Thoracic aorta (tissue), 2 donors: ENCODE measurements at regions not wholly inside any gene's neighbourhood (a gene's known extent, or its start where the extent isn't known, plus 50 kb on each side); places are given as distances from the start of the nearest gene placed in this dataset.

Experiments
- ATAC-seq: fragments of 150-250 bp; one replicate; pipeline ENCODE4 v1.8.0; 2017; ENCODE audit warnings: low read depth; ENCODE audit not compliant: insufficient number of reproducible peaks, low FRiP score
- DNase-seq: peaks from one replicate; pipeline ENCODE4 v3.0.0-alpha.2; 2020; ENCODE audit warnings: low spot score
- H3K27ac ChIP-seq, 2 donors: fragments of 200-600 bp; sonication (generic); 1 replicate in 1 of 2; 2 replicates in 1 of 2; pipeline ENCODE4 v1.5.1; 2016; ENCODE audit warnings: mild to moderate bottlenecking in 2 of 2, moderate library complexity in 2 of 2
- H3K27me3 ChIP-seq: fragments of 200-600 bp; sonication (generic); replicated peaks from 2 replicates; pipeline ENCODE4 v1.6.0; 2016; ENCODE audit warnings: mild to moderate bottlenecking; ENCODE audit not compliant: insufficient read depth
- H3K36me3 ChIP-seq: fragments of 200-600 bp; sonication (generic); one replicate; pipeline ENCODE4 v1.5.1; 2016
- H3K4me1 ChIP-seq, 2 donors: fragments of 200-600 bp; sonication (generic); 1 replicate in 1 of 2; 2 replicates in 1 of 2; pipeline versions ENCODE4 v1.5.1 to v1.6.0; 2016; ENCODE audit warnings: low read depth in 2 of 2, mild to moderate bottlenecking in 1 of 2; ENCODE audit not compliant: control insufficient read depth in 1 of 2
- H3K4me3 ChIP-seq: fragments of 200-600 bp; sonication (generic); 2 replicates; pipeline ENCODE4 v1.5.1; 2016; ENCODE audit warnings: mild to moderate bottlenecking
- H3K9me3 ChIP-seq: fragments of 200-600 bp; sonication (generic); 2 replicates; pipeline ENCODE4 v1.5.1; 2016
- CTCF ChIP-seq: fragments of 200-600 bp; sonication (generic); IDR thresholded peaks from one replicate; pipeline ENCODE4 v1.5.1; 2019; ENCODE audit warnings: antibody characterized with exemption

- no peak for TF ChIP-seq CTCF
- Histone ChIP-seq H3K27ac (no peak overlapping the region), H3K4me1 (no peaks in the 10 kb centered on the region), H3K27me3 (no peaks in the 10 kb centered on the region), H3K36me3 (no peaks in the 10 kb centered on the region), H3K9me3 (no peaks in the 10 kb centered on the region), H3K4me3 (no peak overlapping the region)
- DNase-seq, result no peak
- no peak for ATAC-seq
Observed at GRCh38 chr18:73613706-73614340, 533.8 kb downstream of the FBXO15 start.

DNA sequence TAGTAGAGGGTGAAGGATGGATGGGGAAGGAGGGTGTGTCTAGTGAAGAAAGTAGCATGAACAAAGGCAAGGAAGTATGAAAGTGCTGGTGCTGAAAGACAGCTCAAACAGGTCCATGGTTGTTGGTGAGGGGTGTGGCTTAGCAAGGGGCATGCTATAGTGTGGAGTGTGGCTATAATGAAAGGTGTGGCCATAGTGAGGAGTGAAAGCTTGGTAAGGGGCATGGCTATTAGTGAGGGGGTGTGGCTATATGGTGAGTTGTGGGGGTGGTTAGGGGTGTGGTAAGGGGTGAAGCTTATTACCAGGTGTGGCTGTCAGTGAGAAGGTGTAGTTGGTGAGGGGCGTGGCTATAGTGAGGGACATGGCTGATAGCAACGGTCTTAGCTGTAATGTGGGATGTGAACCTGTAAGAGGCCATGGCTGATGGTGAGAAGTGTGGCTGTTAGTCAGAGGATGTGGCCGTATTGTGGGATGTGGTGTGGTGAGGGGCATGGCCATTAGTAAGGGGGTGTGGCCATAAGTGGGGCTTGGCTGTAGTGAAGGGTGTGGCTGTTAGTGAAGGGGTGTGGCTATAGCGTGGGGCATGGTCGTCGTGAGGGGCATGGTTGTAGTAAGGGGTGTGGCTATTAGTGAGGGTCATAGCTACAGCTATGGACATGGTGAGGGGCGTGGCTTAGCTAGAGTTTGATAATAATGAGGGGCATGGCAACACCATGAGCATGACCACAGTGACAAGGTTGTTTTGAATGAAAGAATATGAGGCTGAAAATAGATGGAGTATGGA, 549.6 kb downstream of the FBXO15 start:
- Histone ChIP-seq H3K4me1 (no peaks in the 10 kb centered on the region), H3K9me3 (no peaks in the 10 kb centered on the region), H3K27me3 (no peaks in the 10 kb centered on the region), H3K4me3 (no peak overlapping the region), H3K36me3 (no peaks in the 10 kb centered on the region), H3K27ac (no peak overlapping the region)
- ATAC-seq, result no peak
- TF ChIP-seq CTCF, result no peak
- DNase-seq, result no peak

DNA sequence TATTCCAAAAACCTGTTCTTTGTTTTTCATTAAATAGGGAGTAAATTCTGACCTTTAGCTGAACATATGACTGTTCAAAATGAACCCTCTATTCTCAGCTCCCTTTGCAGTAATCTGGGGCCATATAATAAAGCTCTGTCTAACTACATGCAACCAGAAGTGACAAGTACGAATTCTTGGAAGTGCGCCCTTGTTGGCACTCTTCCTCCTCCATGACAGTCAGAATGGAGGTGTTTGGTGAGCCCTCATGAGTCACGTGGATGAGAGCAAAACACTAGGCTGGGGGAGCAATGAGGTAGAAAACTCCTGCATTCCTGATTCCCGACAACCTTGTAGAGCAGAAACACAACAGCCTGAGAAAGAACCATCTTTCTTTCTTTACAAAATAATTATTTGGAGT, 552.9 kb downstream of the FBXO15 start:
- H3K36me3 ChIP-seq, result no peaks in the 10 kb centered on the region
- TF ChIP-seq CTCF, result no peak
- no peaks in the 10 kb centered on the region for H3K4me1 ChIP-seq
- H3K27ac ChIP-seq, result no peak overlapping the region
- H3K9me3 ChIP-seq, result no peaks in the 10 kb centered on the region
- DNase-seq, result no peak
- no peak for ATAC-seq
- H3K27me3 ChIP-seq, result no peaks in the 10 kb centered on the region
- no peak overlapping the region for H3K4me3 ChIP-seq

DNA sequence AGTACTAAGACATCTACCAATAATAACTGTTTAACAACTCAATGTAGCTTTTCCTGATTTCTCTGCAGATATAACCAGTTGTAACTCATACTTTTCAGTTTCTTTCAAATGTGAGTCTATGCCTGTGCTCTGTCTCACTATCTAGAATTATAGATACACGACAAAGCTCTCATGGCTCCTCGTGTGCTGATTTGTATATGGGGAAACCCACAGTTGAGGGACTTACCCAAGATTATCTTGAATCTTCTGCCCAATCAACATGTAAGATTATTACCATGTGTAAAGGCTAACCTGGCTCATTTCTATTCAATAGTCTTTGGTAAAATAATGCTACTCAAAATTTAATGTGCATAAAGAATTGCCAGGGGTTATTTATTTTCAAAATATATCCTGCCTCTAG, 554.4 kb downstream of the FBXO15 start:
- H3K36me3 ChIP-seq, result no peaks in the 10 kb centered on the region
- H3K27me3 ChIP-seq, result no peaks in the 10 kb centered on the region
- H3K4me1 ChIP-seq, result no peaks in the 10 kb centered on the region
- H3K9me3 ChIP-seq, result no peaks in the 10 kb centered on the region
- DNase-seq, result no peak
- no peak for ATAC-seq
- TF ChIP-seq CTCF, result no peak
- H3K27ac ChIP-seq, result no peak overlapping the region
- H3K4me3 ChIP-seq, result no peak overlapping the region

GRCh38 chr18:73590950-73591349, 556.7 kb downstream of the FBXO15 start:
- DNase-seq (no peak), ATAC-seq (no peak)
- H3K36me3 ChIP-seq, result no peaks in the 10 kb centered on the region
- no peaks in the 10 kb centered on the region for H3K9me3 ChIP-seq
- H3K27ac ChIP-seq, result no peak overlapping the region
- no peaks in the 10 kb centered on the region for H3K27me3 ChIP-seq
- H3K4me3 ChIP-seq, result no peak overlapping the region
- no peak for TF ChIP-seq CTCF
- no peaks in the 10 kb centered on the region for H3K4me1 ChIP-seq
